ENCODE measurements at regions not wholly inside any gene's neighbourhood (a gene's known extent, or its start where the extent isn't known, plus 50 kb on each side); places are given as distances from the start of the nearest gene placed in this dataset.

DNA sequence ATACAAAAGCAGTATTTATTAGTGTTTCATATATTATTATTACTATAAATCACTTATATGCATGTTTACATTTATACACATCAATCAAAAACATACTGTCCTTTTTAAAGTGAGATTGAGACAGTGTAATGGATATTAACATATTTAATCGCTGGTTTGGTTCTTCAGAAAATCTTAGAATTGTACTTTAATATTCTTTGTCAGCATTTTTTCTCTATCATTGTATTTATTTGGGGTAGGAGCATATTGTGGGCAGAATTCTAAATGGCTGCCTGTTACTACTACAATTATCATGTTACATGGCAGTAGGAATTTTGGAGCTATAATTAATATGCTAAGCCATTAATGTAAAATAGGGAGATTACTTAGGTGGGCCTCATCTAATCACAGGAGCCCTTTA lies 722.6 kb downstream of the TLR4 start:
- DNase-seq, result no peak

DNA sequence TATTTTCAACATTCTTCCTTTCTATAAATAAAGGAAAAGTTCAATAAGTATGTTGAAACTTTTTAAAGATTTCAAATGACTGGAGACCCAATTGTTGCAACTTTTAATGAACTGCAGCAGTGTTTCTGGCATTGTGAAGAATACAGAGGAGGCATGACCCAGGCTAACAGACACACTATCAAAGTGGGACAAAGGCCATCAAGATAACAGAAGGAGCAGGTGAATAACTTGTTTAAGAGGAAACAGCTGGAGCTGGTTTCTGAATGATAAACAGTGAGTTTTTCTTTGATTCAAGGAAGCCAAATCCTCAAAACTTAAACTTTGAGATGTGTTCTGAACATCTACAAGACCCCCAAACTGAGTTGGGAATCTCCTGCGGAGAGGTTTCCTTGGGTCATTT lies 734.6 kb downstream of the TLR4 start:
- DNase-seq, result no peak

- DNase-seq, result no peak
Observed at GRCh38 chr9:118439441-118439840, 735.2 kb downstream of the TLR4 start.

GRCh38 chr9:118444403-118444802 lies 740.2 kb downstream of the TLR4 start:
- no peak for DNase-seq

GRCh38 chr9:118446943-118447639 lies 742.9 kb downstream of the TLR4 start:
- no peak for DNase-seq

DNA sequence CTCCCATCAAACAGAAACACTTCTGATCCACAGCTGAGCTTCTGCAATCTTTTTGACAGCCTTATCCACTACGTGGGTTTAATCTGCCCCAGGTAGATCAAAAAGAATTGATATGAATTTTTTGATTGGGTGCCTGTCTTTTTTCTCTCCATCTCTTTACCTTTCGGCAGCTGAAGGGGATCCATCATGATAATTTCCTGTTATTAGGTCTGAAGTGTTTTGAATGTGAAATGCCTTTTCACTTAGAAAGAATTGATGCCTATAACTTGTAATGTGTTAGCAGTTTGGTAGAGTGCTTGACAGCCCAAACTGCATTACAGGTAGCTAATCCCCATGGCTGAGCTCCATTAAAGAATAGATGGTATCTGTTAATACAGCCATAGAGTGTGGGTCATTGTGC lies 745.4 kb downstream of the TLR4 start:
- no peak for DNase-seq

- DNase-seq, result no peak
Observed at GRCh38 chr9:118455259-118455658, 751.1 kb downstream of the TLR4 start.

DNA sequence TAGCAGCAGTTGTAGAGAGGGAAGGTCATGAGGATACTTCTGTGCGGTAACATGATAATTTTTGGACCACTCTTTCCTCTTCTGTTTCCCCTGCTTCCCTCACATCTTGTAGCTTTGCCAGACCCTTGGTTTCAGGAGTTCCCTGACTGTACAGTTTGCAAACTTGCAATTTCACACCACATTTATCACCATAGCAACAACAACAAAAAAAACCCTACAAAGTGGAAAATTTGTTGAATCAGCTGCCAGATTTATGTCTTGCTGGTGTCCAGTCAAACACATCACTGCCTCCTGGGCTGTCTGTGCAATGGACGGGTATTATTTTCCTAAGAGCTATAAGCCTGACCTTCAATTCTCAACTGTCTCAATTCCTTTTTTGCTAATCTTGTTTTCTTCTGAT lies 751.6 kb downstream of the TLR4 start:
- no peak for DNase-seq

DNA sequence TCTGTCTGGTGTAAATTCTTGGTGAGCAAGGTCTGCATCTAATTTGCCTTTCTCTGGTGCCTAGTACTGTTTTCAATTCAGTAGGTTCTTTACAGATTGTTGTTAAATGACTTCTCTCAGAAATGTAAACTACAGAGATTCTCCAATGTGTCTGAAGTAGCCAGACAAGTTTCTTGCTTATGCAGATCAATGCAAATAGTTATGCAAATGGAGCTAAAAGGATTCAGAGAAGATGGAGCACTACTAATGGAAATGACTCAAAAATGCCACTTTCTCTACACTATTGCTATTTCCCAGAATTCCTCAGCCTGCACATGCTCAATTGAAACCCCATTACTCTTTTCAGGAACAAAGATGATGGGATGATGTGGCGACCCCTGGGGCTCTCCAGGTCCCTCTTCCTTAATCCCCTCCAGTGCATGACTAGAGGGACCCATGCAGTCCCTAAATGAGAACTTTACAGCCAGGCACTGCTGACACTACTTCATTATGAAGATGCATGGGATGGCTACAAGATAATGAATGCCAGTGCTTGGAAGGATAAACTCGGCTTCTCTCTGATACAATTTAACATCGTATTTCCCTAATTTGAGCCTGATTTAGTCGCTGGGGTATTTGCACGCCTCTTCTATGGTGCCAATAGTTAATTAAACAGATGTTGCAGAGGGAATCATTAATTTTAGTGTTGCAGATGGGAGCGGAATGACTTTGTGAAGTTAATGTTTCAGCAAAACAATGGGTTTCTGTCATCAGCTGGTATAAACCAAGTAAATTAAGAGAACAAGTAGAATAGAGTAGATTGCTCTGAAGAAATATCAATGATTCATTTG lies 753.2 kb downstream of the TLR4 start:
- DNase-seq, result no peak

DNA sequence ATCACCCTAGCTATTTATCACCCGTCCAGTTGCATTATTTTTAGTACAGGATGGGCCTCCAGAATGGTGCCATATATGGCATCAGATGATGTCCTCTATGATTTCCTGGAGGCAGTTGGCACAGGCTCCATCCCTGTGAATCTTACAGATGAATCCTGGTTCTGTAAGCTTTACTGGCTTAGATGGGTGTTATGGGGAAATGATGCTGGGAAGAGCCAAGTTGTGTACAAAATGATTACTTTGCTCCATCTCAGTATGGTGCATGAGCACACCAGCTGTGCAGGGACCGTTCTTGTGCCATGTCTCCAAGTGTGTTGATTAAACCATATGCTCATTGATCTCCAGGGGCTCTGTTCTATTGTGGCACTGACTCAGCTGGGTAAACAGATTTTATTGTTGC lies 755.7 kb downstream of the TLR4 start:
- DNase-seq, result no peak

DNA sequence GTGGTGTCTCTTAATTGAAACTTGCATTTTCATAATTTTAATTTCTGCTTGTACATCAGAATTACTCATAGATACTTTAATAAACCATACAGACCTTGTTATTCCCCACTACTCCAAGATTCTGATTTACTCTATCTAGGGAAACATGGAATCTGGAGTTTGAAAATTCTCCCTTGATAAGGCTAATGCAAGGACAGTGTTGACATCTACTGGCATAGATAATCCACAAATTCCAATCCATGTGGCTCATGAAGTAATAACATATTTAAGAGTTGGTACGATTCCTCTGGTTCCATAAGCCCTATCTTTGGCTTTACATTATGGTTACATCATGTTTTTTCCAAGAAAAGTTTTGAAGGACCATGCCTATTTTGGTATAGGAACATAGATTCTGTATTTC lies 759.2 kb downstream of the TLR4 start:
- no peak for DNase-seq

GRCh38 chr9:118473521-118473920 lies 769.3 kb downstream of the TLR4 start:
- DNase-seq, result peak; percentile 1

GRCh38 chr9:118478752-118479151 lies 774.5 kb downstream of the TLR4 start:
- no peak for DNase-seq

GRCh38 chr9:118482306-118482705 lies 778.1 kb downstream of the TLR4 start:
- DNase-seq, result no peak

DNA sequence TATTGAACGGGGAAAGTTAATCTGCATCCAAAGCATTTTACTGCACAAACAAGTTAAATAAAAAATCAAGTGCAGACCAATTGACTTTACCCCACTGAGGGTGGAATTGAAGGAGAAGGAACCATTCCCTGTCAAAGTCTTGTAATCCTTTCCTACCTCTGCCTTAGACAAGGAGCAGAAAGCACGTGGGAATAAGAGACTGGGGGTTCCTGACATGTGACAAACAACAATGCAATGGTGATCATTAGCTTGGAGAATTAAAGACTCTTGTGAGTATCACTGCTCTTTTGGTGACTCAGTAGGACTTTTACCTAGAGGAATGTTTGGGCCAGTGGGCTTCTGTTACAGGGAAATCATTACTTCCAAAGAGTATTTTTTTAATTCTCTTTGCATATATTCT lies 779.5 kb downstream of the TLR4 start:
- DNase-seq, result no peak

GRCh38 chr9:118503236-118503635 lies 799.0 kb downstream of the TLR4 start:
- no peak for DNase-seq

- no peak for DNase-seq
Observed at GRCh38 chr9:118510711-118511110, 806.5 kb downstream of the TLR4 start.

- DNase-seq, result no peak
Observed at GRCh38 chr9:118515947-118516346, 811.7 kb downstream of the TLR4 start.

GRCh38 chr9:118521261-118521660 lies 817.1 kb downstream of the TLR4 start:
- no peak for DNase-seq

- peak; percentile 83 for DNase-seq
Observed at GRCh38 chr9:118522093-118523028, 818.2 kb downstream of the TLR4 start.

GRCh38 chr9:118527261-118527660 lies 823.1 kb downstream of the TLR4 start:
- no peak for DNase-seq

DNA sequence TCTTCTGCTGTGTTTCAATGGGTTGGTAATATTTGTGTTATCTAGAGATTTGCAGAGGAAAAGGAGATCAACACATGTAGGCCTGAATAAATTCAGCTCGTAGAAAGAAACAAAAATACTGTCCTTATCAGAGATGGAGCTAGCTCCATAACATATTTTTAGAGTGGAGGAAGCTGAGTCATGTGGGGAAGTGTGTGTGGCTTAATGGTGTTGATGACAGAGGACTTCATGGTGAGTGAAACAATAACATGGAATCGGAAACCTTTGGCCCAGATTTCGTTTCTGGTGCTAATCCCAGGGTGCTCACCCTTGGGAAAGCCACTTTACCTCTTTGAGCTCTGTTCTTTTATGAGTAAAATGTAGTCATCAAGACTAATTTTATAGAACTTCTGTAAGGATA lies 825.0 kb downstream of the TLR4 start:
- DNase-seq, result no peak

- DNase-seq, result no peak
Observed at GRCh38 chr9:118529624-118530214, 825.5 kb downstream of the TLR4 start.

All from NCI-H2029 (cell line).